GM18909 (cell line): ENCODE measurements at regions not wholly inside any gene's neighbourhood (a gene's known extent, or its start where the extent isn't known, plus 50 kb on each side); places are given as distances from the start of the nearest gene placed in this dataset.
"Not testable (repeated sequence)": the region's sequence is repeated elsewhere in the genome, so short reads cannot be mapped to it uniquely, and the experiment has no call there.

Experiments used
- ATAC-seq: cut with Tn5 transposase; IDR thresholded peaks from one replicate; pipeline ENCODE4 v1.9.1; 2021; ENCODE audit warnings: mild to moderate bottlenecking; ENCODE audit not compliant: unreplicated experiment, poor library complexity

- not testable (repeated sequence) for ATAC-seq
These were observed 62.3 kb upstream of the DCLK2 start for GRCh38 chr4:150015910-150016309.

DNA sequence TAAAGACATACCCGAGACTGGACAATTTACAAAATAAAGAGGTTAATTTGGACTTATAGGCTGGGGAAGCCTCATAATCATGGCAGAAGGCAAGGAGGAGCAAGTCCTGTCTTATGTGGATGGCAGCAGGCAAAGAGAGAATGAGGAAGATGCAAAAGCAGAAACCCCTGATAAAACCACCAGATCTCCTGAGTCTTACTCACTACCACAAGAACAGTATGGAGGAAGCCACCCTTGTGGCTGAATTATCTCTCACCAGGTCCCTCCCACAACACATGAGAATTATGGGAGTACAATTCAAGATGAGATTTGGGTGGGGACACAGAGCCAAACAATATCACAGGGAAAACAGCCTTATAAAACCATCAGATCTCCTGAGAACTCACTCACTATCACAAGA lies 61.6 kb upstream of the DCLK2 start:
- not testable (repeated sequence) for ATAC-seq

GRCh38 chr4:150018257-150018656 lies 60.0 kb upstream of the DCLK2 start:
- no peak for ATAC-seq

- ATAC-seq = no peak
These were observed 56.8 kb upstream of the DCLK2 start for GRCh38 chr4:150021483-150021882.

DNA sequence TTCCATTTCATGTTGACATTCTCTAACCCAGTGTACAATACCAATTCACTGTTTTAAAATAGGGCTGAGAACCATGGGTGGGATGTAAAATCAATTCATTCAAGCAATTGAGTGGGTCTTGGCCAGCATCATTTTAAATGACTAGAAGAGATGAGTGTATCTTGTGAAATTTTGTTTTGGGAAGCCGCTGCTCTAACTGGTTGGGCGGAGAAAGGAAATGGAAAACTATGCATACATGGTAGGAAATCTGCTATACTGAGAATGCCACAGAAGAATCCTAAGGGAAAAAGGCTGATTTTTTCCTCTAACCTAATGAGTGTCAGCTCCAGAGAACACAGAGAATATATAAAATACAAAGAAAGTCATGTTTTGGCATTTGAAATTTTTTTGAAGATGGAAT lies 54.8 kb upstream of the DCLK2 start:
- ATAC-seq = no peak

DNA sequence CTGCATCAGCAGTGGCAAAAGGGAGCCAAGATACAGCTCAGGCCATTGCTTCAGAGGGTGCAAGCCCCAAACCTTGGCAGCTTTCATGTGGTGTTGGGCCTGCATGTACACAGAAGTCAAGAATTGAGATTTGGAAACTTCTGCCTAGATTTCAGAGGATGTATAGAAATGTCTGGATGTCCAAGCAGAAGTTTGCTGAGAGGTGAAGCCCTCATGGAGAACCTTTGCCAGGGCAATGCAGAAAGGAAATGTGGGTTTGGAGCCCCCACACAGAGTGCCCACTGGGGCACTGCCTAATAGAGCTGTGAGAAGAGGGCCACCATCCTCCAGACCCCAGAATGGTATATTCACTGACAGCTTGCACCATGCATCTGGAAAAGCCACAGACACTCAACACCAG lies 51.3 kb upstream of the DCLK2 start:
- ATAC-seq = not testable (repeated sequence)
